ENCODE measurements at regions not wholly inside any gene's neighbourhood (a gene's known extent, or its start where the extent isn't known, plus 50 kb on each side); places are given as distances from the start of the nearest gene placed in this dataset.
"Not testable (repeated sequence)": the region's sequence is repeated elsewhere in the genome, so short reads cannot be mapped to it uniquely, and the experiment has no call there.

DNA sequence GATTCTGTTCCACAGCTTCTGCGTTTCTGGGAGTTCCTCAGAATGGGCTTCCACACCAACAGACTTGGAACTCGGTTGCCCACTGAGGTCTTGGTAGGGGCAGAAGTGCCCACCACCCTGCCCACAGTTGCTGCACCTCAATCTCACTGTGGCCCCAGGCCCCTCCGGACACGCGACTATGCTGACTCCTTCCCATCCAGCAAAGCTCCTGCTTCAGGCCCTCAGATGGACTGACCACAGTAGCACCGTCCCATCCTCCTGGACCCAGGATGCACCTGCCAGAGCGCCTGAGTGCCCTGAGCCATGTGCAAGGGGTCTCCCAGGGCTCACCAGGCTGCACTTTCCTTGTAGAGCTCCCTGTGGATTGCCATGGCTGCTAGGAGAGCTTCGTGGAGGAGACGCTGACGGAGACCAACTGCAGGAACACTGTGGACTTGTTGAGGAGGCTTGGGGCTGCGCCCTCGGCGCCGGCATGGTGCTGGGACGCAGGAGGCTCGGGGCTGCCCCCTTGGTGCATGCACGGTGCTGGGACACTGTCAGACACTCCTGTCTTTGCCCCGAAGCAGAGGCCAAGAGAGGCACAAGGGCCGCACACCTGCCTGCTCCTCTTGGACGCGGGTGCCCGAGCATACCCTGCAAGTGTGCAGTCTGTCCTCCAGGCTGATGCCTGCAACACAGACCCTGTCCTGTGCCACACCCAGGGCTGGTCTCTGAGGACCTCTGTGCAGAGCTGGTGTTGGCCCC is 201.3 kb downstream of the LIPI start:
- DNase-seq (ENCODE audit: low read depth): not testable (repeated sequence)

DNA sequence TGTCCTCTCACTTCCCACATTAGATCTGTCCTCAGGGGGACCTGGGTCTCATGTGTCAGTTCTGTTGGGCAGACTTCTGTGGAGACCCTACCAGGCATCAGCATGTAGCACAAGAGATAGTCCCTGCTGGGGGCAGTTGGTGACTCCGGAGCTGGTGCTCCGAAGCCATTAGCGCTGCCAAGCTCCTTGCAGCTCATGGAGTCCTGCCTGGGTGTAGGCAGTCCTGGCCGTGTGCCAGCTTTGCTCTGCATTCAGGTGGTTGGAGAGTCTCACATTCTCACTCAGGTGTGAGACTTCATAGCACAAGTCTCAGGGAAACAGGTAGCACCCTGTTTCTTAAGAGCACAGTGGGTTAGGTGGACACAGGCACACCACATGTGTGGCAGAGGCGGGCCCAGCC is 202.3 kb downstream of the LIPI start:
- not testable (repeated sequence) for DNase-seq (ENCODE audit: low read depth)

DNA sequence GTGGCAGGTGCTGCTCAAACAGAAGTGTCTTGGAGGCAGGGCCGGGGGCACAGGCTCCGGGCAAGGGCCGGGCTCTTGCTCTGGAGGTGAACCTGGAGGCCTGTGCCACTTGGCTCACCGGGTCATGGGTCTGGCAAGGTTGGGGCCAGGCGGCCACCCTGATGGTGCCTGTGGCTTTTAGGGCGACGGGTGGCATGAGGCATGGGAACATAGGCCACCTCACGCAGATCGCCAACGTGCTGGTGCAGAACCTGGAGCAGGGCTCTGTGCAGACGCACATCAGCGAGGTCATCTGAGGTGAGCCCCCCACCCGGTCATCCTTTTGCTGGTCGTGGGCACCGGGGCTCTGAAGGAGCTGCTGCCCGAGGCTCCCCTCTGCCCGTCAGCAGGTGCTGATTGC is 202.7 kb downstream of the LIPI start:
- not testable (repeated sequence) for DNase-seq (ENCODE audit: low read depth)

DNA sequence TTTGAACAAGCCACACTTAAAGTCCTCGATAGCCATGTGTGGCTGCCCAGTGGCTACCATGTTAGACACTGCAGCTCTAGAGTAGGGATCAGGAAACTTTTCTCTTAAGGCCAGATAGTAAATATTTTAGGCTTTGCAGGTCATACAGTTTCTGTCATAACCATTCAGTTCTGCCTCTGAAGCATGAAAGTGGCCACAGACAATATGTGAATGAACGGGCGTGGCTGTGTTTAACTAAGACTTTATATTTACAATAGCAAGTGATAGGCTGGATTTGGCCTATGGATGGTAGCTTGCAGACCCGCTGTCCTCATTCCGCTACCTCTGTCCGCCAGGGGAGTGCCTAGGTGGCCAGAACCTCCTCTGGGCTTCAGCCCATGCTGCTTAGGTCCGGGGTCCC is 204.6 kb downstream of the LIPI start:
- DNase-seq (ENCODE audit: low read depth): not testable (repeated sequence)

DNA sequence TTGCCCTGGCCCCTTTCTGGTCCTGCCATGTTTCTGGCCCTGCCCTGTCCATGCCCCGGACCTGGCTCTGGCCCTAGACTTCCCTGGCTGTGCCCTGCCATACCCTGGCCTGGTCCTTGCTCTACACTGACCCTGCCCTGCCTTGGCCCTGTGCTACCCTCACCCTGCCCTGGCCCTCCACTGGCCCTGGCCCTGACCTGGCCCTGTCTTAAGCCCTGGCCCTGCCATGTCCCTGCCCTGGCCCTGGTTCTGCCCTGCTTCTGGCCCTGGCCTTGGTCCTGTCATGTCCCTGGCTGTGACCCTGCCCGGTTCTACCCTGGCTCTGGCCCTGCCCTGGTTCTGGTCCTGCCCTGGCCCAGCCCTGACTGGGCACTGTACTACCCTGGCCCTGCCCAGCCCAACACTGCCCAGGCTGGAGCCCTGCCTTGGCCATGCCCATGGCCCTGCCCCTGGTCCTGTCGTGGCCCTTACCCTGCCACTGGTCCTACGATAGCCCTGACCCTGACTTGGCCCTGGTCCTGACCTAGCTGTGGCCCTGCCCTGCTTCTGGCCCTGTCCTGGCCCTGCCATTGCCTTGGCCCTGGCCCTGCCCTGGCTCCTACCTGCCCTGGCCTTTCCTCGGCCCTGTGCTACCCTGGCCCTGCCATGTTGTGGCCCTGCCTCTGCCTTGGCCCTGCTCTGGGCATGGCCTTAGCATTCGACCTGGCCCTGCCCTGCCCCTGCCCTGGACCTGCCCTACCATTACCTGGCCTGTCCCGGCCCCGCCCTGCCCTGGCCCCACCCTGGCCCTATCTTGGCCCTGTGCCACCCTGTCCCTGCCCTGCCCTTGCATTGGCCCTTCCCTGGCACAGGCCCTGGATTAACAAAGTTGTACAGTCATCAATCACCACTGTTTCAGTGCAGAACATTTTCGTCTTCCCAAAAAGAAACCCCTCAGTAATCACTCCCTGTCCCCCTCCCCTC is 223.5 kb downstream of the LIPI start:
- DNase-seq (ENCODE audit: low read depth): not testable (repeated sequence)

DNA sequence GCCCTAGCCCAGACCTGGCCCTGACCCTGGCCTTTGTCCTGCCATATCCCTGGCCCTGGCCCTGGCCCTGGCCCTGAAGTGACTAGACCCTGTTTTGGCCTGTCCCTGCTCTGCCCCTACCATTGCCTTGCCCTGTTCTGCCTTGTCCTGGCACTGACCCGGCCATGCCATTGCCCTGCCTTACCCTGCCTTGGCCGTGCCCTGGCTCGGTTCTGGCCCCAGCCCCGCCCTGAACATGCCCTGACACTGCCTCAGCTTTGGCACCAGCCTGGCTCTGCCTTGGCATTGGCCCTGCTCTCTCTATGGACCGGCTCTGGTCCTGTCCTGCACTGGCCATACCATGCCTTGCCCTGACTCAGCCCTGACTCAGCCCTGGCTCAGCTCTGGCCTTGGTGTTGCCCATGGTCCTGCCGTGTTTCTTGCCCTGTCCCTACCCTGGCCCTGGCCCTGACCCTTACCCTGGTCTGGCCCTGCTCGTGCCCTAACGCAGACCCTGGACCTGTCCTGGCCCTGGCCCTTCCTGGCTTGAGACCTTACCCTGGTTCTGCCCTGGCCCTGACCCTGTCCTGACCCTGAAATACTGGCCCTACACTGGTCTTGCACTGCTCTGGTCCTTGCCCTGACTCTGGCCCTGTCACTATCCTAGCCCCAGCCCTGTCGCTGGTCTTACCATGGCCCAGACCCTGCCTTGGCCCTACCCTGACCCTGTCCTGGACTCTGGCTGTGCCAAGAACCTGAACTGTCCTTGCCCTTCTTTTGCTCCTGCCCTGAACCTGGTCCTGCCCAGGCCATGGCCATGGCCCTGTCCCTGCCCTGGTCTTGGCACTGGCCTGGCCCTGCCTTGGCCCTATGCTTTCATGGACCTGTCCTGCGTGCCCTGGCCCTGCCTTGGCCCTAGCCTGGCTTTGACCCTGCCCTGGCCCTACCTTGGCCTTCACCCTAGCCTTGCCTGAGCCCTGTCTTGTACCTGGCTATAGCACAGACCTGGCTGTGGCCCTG is 224.6 kb downstream of the LIPI start:
- not testable (repeated sequence) for DNase-seq (ENCODE audit: low read depth)

DNA sequence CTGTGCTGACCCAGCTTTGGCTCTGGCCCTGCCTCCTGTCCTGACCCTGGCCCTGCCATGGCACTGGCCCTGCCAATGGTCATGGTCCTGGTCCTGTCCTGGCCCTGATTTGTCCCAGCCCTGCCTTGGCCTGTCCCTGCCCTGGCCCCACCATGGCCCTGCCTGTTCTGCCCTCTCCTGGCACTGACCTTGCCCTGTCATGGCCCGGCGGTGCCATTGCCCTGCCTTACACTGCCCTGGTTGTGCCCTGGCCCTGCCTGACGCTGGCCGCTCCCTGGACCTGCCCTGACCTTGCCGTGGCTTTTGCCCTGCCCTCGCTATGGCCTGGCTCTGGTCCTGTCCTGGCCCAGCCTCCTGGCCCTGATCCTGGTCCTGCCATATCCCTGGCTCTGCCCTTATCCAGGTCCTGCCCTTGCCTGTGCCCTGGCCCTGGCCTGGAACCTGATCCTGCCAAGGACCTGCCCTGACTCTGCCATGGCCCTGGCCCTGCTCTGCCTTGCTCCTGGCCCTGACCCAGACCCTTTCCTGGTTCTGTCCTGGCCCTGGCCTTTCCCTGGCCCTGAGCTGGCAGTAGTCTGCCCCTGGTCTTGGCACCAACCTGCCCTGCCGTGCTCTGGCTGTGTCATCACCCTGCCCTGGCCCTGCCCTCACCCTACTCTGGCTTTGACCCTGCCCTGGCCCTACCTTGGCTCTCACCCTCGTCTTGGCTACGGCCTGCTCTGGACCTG is 225.5 kb downstream of the LIPI start:
- not testable (repeated sequence) for DNase-seq (ENCODE audit: low read depth)

DNA sequence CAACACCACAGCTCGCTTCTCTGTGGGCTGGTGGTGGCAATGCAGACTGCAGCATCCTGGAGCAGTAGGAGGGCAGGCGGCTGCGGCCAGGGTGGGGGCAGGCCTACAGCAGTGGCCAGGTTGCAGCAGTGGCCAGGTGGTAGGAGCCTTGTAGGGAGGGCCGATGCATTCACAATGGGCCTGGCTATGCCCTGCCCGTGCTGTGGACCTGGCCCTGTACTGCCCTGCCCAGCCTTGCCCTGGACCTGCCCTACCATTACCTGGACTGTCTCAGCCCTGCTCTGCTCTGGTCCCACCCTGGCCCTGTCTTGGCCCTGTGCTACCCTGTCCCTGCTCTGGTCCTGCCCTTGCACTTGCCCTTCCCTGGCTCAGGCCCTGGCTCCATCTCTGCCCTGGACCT is 226.0 kb downstream of the LIPI start:
- not testable (repeated sequence) for DNase-seq (ENCODE audit: low read depth)

DNA sequence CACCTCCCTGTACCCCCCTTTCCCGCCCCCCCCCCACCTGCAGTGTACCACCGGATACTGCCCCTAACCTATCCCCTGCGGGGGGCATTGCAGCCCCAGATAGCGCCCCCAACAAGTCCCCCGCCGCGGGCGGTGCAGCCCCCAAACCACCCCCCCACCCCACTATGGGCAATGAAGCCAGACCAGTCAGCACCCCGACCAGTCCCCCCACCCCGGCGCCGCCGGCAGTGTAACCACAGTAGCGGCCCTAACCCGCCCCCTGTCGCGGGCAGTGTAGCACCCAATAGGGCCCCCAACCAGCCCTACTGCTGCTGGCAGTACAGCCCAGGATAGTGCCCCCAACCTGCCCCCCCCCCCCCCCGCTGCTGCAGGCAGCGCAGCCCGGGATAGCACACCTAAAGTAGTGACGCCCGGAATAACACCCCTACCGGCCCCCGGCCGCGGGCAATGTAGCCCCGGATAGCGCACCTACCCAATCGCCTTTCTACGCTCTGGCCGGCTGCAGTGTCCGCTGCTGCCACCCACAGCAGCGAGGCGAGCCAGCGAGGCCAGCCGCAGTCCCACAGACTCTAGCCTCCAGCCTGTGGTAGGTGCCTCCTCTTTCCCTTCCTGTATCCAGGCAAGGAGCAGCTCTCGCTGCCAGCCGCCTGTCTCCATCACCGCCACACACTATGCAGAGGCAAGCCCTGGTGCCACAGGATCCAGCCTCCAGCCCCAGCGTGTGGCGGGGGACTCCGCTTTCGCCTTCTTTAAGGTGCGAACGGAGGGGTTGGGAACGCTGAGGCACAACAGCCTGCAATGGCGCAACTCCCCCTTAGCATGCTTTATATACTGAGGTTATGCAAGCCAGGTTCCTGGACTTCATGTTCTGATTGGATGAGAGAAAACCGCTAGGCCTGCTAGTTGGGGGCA is 229.3 kb downstream of the LIPI start:
- not testable (repeated sequence) for DNase-seq (ENCODE audit: low read depth)

DNA sequence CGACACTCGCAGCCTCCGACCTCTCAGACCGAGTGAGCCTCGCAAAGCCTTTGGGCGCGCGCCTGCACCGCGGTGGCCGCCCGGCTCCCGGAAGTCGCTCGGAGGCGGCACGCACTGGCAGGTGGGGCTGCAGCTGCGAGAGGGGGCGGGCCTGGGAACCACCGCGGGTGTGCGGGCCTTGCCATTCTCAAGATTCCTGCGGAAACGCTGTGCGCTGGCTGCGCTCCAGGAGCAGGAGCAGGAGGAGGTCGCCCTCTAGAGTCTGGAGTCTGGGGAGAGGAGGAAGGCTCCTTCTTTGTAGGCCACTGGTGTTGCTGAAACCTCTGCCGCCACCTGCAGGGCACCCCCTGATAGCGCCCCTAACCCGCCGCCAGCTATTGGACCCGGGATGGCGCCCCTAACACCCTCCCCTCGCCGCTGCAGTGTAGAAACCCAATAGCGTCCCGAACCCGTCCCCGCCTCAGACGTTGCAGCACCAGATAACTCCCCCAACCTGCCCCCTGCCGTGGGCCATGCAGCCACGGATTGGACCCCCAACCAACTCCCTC is 230.6 kb downstream of the LIPI start:
- not testable (repeated sequence) for DNase-seq (ENCODE audit: low read depth)

DNA sequence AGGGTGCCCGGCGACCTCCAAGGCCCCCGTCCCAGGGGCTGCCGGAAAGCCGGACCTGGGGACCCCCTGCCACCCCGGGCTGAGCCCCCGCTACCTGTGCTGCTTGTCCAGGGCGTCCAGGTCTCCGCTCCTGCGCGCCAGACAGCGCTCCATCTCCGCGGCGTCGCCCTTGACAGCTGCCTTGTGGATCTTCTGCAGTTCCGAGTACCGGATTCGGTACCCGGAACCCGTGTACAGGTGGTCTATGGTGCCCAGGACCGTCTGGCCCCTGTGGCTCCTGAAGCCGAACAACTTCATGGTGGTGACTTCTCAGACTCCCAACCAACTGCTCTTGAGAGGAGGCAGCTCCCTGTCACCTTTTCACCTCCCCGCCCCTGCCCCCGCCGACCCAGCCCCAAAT is 231.1 kb downstream of the LIPI start:
- not testable (repeated sequence) for DNase-seq (ENCODE audit: low read depth)

DNA sequence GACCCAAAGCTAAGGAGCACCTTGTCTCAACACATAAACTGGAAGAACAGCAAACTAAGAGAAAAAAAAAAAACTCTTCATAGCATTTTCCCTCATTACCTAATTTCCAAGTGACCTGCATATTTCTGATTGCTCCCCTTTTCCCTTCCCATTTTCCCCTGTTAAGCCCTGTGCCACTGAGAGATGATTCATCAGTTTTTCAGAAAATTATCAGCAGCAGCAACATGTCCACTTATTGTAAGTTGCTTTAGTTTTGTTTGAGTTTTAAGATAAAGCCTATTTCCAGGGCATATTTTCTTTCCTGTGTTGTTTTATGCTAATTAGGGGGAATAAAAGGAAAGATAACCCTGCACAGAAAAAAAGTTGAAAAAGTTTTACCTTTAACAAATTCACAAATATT is 236.2 kb downstream of the LIPI start:
- not testable (repeated sequence) for DNase-seq (ENCODE audit: low read depth)

DNA sequence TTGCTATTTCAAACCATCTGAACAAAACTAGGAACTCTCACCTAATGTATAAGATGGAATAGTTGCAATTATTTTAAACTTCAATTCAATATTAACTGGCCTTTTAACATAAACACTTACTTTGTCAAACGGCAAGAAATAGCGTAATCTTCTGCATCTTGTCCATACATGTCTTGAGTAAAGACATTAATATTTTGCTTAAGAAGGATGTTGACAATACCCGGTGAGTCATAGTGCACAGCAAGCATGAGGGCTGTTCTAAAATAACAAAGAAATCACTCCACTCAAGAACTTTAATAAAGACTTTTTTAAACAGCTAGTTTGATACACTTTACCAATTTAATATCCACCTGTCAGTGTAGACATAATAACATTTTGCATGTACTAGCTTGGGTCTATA is 240.9 kb downstream of the LIPI start:
- DNase-seq (ENCODE audit: low read depth): not testable (repeated sequence)

DNA sequence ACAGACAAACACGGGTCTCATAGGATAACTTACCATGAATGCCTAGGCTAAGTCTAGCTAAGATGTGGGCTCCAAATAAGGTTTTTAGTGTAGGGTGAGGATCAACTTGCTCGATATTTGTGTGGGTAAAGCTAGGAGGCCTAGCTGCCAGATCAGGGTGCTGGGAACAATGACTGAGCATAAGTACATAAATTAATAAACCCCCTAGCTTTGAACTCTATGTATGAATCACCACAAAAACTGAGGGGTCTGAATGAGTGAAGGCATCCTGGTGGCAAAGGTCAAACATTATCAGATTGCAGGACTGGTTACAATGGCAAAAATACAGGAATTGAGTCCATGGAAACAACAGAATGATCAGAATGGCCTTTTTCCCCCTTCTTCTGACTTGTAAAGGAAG is 241.8 kb downstream of the LIPI start:
- not testable (repeated sequence) for DNase-seq (ENCODE audit: low read depth)

DNA sequence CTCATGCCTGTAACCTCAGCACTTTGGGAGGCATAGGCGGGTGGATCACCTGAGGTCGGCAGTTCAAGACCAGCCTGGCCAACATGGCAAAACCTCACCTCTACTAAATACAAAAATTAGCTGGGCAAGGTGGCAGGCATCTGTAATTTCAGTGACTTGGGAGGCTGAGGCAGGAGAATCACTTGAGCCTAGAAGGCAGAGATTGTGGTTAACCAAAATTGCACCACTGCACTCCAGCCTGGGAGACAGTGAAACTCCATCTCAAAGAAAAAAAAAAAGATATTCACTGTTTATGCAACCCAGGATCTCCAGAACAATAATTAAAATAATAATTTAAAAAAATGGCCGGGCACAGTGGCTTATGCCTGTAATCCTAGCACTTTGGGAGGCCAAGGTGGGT is 247.5 kb downstream of the LIPI start:
- DNase-seq (ENCODE audit: low read depth): not testable (repeated sequence)

DNA sequence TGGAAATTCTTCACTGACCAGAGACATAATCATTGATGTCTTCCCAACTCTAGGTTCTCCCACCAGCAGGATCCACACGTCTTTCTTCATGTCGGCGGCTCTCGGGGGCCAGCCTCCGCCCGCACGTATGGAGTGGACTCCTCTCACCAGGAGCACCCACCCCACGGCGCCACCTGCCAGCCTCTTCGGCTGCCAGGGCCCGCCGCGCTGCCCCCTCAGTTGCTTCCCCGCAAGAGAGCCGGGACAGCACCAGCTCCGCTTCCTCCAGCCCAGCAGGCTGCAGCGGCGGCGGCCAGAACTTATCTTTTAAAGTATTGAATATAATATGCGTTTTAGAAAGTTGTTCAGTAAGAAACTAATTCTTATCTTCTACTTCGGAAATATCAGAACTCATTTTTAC is 273.5 kb downstream of the LIPI start:
- DNase-seq (ENCODE audit: low read depth): no peak

DNA sequence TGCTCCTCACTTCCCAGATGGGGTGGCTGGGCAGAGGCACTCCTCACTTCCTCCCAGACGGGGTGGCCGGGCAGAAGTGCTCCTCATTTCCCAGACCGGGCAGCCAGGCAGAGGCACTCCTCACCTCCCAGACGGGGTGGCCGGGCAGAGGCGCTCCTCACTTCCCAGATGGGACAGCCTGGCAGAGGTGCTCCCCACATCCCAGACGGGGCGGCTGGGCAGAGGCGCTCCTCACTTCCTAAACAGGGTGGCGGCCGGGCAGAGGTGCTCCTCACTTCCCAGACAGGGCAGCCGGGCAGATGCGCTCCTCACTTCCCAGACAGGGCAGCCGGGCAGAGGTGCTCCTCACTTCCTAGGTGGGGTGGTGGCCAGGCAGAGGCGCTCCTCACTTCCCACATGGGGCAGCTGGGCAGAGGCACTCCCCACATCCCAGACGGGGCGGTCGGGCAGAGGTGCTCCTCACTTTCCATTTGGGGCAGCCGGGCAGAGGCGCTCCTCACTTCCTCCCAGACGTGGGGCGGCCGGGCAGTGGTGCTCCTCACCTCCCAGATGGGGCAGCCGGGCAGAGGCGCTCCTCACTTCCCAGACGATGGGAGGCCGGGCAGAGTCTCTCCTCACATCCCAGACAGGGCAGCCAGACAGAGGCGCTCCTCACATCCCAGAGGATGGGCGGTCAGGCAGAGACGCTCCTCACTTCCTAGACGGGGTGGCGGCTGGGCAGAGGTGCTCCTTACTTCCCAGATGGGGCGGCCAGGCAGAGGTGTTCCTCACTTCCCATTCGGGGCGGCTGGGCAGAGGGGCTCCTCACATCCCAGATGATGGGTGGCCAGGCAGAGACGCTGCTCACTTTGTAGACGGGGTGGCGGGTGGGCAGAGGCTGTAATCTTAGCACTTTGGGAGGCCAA is 274.5 kb downstream of the LIPI start:
- not testable (repeated sequence) for DNase-seq (ENCODE audit: low read depth)
